Neural cell (in vitro differentiated cells): ENCODE measurements at regions not wholly inside any gene's neighbourhood (a gene's known extent, or its start where the extent isn't known, plus 50 kb on each side); places are given as distances from the start of the nearest gene placed in this dataset.

Source experiments
- H2AFZ ChIP-seq: fragments of 200-600, 300-800 bp; sonication (generic), shearing (Covaris generic); 2 replicates; pipeline ENCODE4 v1.6.0; 2014; ENCODE audit warnings: low read depth, mild to moderate bottlenecking, antibody characterized with exemption, low read length, moderate library complexity
- H3F3A ChIP-seq: fragments of 200-600 bp; shearing (Covaris generic); 2 replicates; pipeline ENCODE4 v1.6.1; 2016; ENCODE audit warnings: mild to moderate bottlenecking, moderate library complexity, mixed read lengths, antibody characterized with exemption, low read length; ENCODE audit not compliant: insufficient read depth, poor library complexity, severe bottlenecking
- H3K27ac ChIP-seq: fragments of 200-600, 300-800 bp; sonication (generic), shearing (Covaris generic); 2 replicates; pipeline ENCODE4 v1.5.1; 2014; ENCODE audit warnings: mild to moderate bottlenecking, low read length, moderate library complexity
- H3K27me3 ChIP-seq: fragments of 300-800, 200-600 bp; sonication (generic), shearing (Covaris generic); 2 replicates; pipeline ENCODE4 v1.6.0; 2014; ENCODE audit warnings: mild to moderate bottlenecking, low read depth, low read length, moderate library complexity; ENCODE audit not compliant: insufficient read depth
- H3K36me3 ChIP-seq: fragments of 300-800, 200-600 bp; sonication (generic), shearing (Covaris generic); 2 replicates; pipeline ENCODE4 v1.5.1; 2014; ENCODE audit warnings: mild to moderate bottlenecking, antibody characterized with exemption, low read length, moderate library complexity; ENCODE audit not compliant: insufficient read depth
- H3K4me2 ChIP-seq: fragments of 300-800, 200-600 bp; sonication (generic), shearing (Covaris generic); 2 replicates; pipeline ENCODE4 v1.6.0; 2014; ENCODE audit warnings: mild to moderate bottlenecking, low read length
- H3K4me3 ChIP-seq: fragments of 300-800, 200-600 bp; sonication (generic), shearing (Covaris generic); 2 replicates; pipeline ENCODE4 v1.5.1; 2014; ENCODE audit warnings: mild to moderate bottlenecking, low read length, moderate library complexity
- H3K79me2 ChIP-seq: fragments of 200-600 bp; shearing (Covaris generic); replicated peaks from 2 replicates; pipeline ENCODE4 v1.6.0; 2014; ENCODE audit warnings: mild to moderate bottlenecking, low read length, moderate library complexity; ENCODE audit not compliant: insufficient read depth
- H3K9ac ChIP-seq: fragments of 300-800, 200-600 bp; sonication (generic), shearing (Covaris generic); 2 replicates; pipeline ENCODE4 v1.6.1; 2016; ENCODE audit warnings: mild to moderate bottlenecking, low read length, mixed read lengths
- H3K9me2 ChIP-seq: fragments of 200-600 bp; shearing (Covaris generic); 2 replicates; pipeline ENCODE4 v1.6.1; 2016; ENCODE audit warnings: mild to moderate bottlenecking, low read length, mixed read lengths; ENCODE audit not compliant: insufficient read depth
- H3K9me3 ChIP-seq: fragments of 200-600, 300-800 bp; sonication (generic), shearing (Covaris generic); 2 replicates; pipeline ENCODE4 v1.6.1; 2016; ENCODE audit warnings: mild to moderate bottlenecking, mixed run types, low read length, moderate library complexity, mixed read lengths
- H4K20me1 ChIP-seq: fragments of 200-600 bp; shearing (Covaris generic); 2 replicates; pipeline ENCODE4 v1.6.1; 2016; ENCODE audit warnings: mild to moderate bottlenecking, mixed run types; ENCODE audit not compliant: insufficient read depth
- EP300 ChIP-seq: fragments of 450-650 bp; conservative IDR thresholded peaks from 2 replicates; pipeline ENCODE4 v1.6.1; 2014; ENCODE audit warnings: antibody characterized with exemption, mild to moderate bottlenecking, moderate library complexity; ENCODE audit not compliant: poor library complexity, severe bottlenecking
- EZH2 ChIP-seq: fragments of 200-600, 300-800 bp; shearing (Covaris generic), sonication (generic); IDR thresholded peaks from 2 replicates; pipeline ENCODE4 v1.6.1; 2014; ENCODE audit warnings: antibody characterized with exemption, low read length, borderline replicate concordance, mild to moderate bottlenecking; ENCODE audit not compliant: insufficient read depth, poor library complexity, severe bottlenecking
- MXI1 ChIP-seq: fragments of 450-650 bp; conservative IDR thresholded peaks from 2 replicates; pipeline ENCODE4 v1.6.1; 2014; ENCODE audit warnings: antibody characterized with exemption, mild to moderate bottlenecking; ENCODE audit not compliant: poor library complexity, severe bottlenecking
- POLR2AphosphoS5 ChIP-seq: IDR thresholded peaks from 2 replicates; pipeline ENCODE4 v1.6.1; 2012
- RAD21 ChIP-seq: fragments of 450-650 bp; conservative IDR thresholded peaks from 2 replicates; pipeline ENCODE4 v1.6.1; 2014; ENCODE audit warnings: antibody characterized with exemption, mild to moderate bottlenecking, moderate library complexity
- SMC3 ChIP-seq: fragments of 450-650 bp; conservative IDR thresholded peaks from 2 replicates; pipeline ENCODE4 v1.6.1; 2014; ENCODE audit warnings: antibody characterized with exemption, mild to moderate bottlenecking, moderate library complexity; ENCODE audit not compliant: poor library complexity
- TAF1 ChIP-seq: IDR thresholded peaks from 2 replicates; pipeline ENCODE4 v1.6.1; 2012; ENCODE audit warnings: low read depth
- TF ChIP-seq, protein P1 (sequence below): IDR thresholded peaks from 2 replicates; pipeline ENCODE4 v1.6.1; 2012; ENCODE audit warnings: borderline replicate concordance
- TF ChIP-seq, protein P2 (sequence below): fragments of 450-650 bp; IDR thresholded peaks from 2 replicates; pipeline ENCODE4 v1.5.1; 2014; ENCODE audit warnings: antibody characterized with exemption, mild to moderate bottlenecking, moderate library complexity; ENCODE audit not compliant: poor library complexity, severe bottlenecking

- no peak overlapping the region for H3K9ac ChIP-seq
- H4K20me1 ChIP-seq, result no peaks in the 10 kb centered on the region
- no peaks in the 10 kb centered on the region for H3K9me3 ChIP-seq
- TF ChIP-seq, protein P1, sequence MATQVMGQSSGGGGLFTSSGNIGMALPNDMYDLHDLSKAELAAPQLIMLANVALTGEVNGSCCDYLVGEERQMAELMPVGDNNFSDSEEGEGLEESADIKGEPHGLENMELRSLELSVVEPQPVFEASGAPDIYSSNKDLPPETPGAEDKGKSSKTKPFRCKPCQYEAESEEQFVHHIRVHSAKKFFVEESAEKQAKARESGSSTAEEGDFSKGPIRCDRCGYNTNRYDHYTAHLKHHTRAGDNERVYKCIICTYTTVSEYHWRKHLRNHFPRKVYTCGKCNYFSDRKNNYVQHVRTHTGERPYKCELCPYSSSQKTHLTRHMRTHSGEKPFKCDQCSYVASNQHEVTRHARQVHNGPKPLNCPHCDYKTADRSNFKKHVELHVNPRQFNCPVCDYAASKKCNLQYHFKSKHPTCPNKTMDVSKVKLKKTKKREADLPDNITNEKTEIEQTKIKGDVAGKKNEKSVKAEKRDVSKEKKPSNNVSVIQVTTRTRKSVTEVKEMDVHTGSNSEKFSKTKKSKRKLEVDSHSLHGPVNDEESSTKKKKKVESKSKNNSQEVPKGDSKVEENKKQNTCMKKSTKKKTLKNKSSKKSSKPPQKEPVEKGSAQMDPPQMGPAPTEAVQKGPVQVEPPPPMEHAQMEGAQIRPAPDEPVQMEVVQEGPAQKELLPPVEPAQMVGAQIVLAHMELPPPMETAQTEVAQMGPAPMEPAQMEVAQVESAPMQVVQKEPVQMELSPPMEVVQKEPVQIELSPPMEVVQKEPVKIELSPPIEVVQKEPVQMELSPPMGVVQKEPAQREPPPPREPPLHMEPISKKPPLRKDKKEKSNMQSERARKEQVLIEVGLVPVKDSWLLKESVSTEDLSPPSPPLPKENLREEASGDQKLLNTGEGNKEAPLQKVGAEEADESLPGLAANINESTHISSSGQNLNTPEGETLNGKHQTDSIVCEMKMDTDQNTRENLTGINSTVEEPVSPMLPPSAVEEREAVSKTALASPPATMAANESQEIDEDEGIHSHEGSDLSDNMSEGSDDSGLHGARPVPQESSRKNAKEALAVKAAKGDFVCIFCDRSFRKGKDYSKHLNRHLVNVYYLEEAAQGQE, result no peak
- no peak for TF ChIP-seq TAF1
- no peak for TF ChIP-seq EP300
- TF ChIP-seq, protein P2, sequence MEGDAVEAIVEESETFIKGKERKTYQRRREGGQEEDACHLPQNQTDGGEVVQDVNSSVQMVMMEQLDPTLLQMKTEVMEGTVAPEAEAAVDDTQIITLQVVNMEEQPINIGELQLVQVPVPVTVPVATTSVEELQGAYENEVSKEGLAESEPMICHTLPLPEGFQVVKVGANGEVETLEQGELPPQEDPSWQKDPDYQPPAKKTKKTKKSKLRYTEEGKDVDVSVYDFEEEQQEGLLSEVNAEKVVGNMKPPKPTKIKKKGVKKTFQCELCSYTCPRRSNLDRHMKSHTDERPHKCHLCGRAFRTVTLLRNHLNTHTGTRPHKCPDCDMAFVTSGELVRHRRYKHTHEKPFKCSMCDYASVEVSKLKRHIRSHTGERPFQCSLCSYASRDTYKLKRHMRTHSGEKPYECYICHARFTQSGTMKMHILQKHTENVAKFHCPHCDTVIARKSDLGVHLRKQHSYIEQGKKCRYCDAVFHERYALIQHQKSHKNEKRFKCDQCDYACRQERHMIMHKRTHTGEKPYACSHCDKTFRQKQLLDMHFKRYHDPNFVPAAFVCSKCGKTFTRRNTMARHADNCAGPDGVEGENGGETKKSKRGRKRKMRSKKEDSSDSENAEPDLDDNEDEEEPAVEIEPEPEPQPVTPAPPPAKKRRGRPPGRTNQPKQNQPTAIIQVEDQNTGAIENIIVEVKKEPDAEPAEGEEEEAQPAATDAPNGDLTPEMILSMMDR, result no peak
- no peak for TF ChIP-seq RAD21
- no peak for TF ChIP-seq EZH2
- no peak for TF ChIP-seq POLR2AphosphoS5
- no peak for TF ChIP-seq MXI1
- TF ChIP-seq SMC3, result no peak
- no peaks in the 10 kb centered on the region for H3K36me3 ChIP-seq
- no peak overlapping the region for H3K27ac ChIP-seq
- H3K27me3 ChIP-seq, result no peaks in the 10 kb centered on the region
- H2AFZ ChIP-seq, result no peak overlapping the region
- no peak overlapping the region for H3K4me3 ChIP-seq
- H3F3A ChIP-seq, result no peaks in the 10 kb centered on the region
- H3K79me2 ChIP-seq, result no peaks in the 10 kb centered on the region
- H3K9me2 ChIP-seq, result no peaks in the 10 kb centered on the region
- H3K4me2 ChIP-seq, result no peak overlapping the region
Measured at GRCh38 chr21:32941263-32941662, 84.5 kb upstream of the OLIG2 start.

DNA sequence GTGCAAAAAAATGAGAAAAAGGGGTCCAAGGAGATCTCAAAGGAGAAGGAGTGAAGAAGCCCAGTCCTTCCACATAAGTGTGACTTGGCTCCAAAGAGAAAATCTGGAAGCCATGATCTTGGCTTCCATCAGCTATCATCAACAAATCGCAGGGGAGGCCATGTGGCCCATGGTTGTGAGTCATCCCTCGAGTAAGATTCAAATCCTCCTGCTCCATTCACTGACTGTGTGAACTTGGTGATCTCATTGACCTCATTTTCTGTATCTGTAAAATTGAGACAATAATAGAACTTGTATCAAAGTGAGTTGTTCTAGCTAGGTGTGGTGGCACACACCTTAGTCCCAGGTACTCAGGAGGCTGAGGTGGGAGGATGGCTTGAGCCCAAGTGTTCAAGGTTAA is 79.1 kb upstream of the OLIG2 start:
- no peaks in the 10 kb centered on the region for H3K79me2 ChIP-seq
- no peak overlapping the region for H3K4me3 ChIP-seq
- H3K9ac ChIP-seq, result no peak overlapping the region
- no peak for TF ChIP-seq SMC3
- TF ChIP-seq, protein P1, result no peak
- no peak for TF ChIP-seq EP300
- TF ChIP-seq EZH2, result no peak
- no peak for TF ChIP-seq POLR2AphosphoS5
- TF ChIP-seq MXI1, result no peak
- no peak for TF ChIP-seq TAF1
- TF ChIP-seq, protein P2, result no peak
- no peak for TF ChIP-seq RAD21
- no peaks in the 10 kb centered on the region for H4K20me1 ChIP-seq
- no peak overlapping the region for H3K4me2 ChIP-seq
- no peaks in the 10 kb centered on the region for H3K27me3 ChIP-seq
- H3K27ac ChIP-seq, result no peak overlapping the region
- H3K36me3 ChIP-seq, result no peaks in the 10 kb centered on the region
- no peaks in the 10 kb centered on the region for H3K9me2 ChIP-seq
- no peaks in the 10 kb centered on the region for H3K9me3 ChIP-seq
- no peaks in the 10 kb centered on the region for H3F3A ChIP-seq
- H2AFZ ChIP-seq, result no peak overlapping the region
